ENCODE measurements at regions not wholly inside any gene's neighbourhood (a gene's known extent, or its start where the extent isn't known, plus 50 kb on each side); places are given as distances from the start of the nearest gene placed in this dataset.

GRCh38 chr9:107397076-107398044 lies 92.2 kb downstream of the KLF4 start:
- DNase-seq (no peak), ATAC-seq (ENCODE audit: low read depth) (no peak)
- Mint-ChIP-seq H3K9me3 (no peaks in the 10 kb centered on the region), H3K27ac (no peak overlapping the region), H3K4me1 (no peaks in the 10 kb centered on the region), H3K36me3 (no peaks in the 10 kb centered on the region), H3K27me3 (no peaks in the 10 kb centered on the region), H3K4me3 (no peak overlapping the region)
- POLR2A ChIA-PET = interaction anchor here (0.7 kb wide), 1 partner anchor 317 kb away, joined by 3 read pairs; no protein-coding TSS in a partner anchor

GRCh38 chr9:107394264-107394663 lies 95.3 kb downstream of the KLF4 start:
- H3K27ac Mint-ChIP-seq = no peak overlapping the region
- H3K36me3 Mint-ChIP-seq = no peaks in the 10 kb centered on the region
- DNase-seq = no peak
- peaks cover 8% of the 10 kb centered on the region for H3K27me3 Mint-ChIP-seq
- H3K4me3 Mint-ChIP-seq = no peak overlapping the region
- no peaks in the 10 kb centered on the region for H3K9me3 Mint-ChIP-seq
- POLR2A ChIA-PET = no interaction called here
- ATAC-seq (ENCODE audit: low read depth) = no peak
- no peaks in the 10 kb centered on the region for H3K4me1 Mint-ChIP-seq

- no peak overlapping the region for H3K27ac Mint-ChIP-seq
- peaks cover 8% of the 10 kb centered on the region for H3K27me3 Mint-ChIP-seq
- H3K4me3 Mint-ChIP-seq = no peak overlapping the region
- no peak for DNase-seq
- H3K36me3 Mint-ChIP-seq = no peaks in the 10 kb centered on the region
- POLR2A ChIA-PET = no interaction called here
- no peaks in the 10 kb centered on the region for H3K4me1 Mint-ChIP-seq
- no peaks in the 10 kb centered on the region for H3K9me3 Mint-ChIP-seq
- ATAC-seq (ENCODE audit: low read depth) = no peak
Measured at GRCh38 chr9:107390778-107391177, 98.8 kb downstream of the KLF4 start.

GRCh38 chr9:107390279-107390678 lies 99.3 kb downstream of the KLF4 start:
- H3K4me1 Mint-ChIP-seq = no peaks in the 10 kb centered on the region
- no peak overlapping the region for H3K4me3 Mint-ChIP-seq
- ATAC-seq (ENCODE audit: low read depth) (no peak), DNase-seq (no peak)
- H3K27me3 Mint-ChIP-seq = peaks cover 8% of the 10 kb centered on the region
- no peak overlapping the region for H3K27ac Mint-ChIP-seq
- H3K9me3 Mint-ChIP-seq = no peaks in the 10 kb centered on the region
- POLR2A ChIA-PET = no interaction called here
- no peaks in the 10 kb centered on the region for H3K36me3 Mint-ChIP-seq

GRCh38 chr9:107389617-107390071 lies 99.9 kb downstream of the KLF4 start:
- no peak for ATAC-seq (ENCODE audit: low read depth)
- no peak for DNase-seq
- Mint-ChIP-seq H3K9me3 (no peaks in the 10 kb centered on the region), H3K36me3 (no peaks in the 10 kb centered on the region), H3K27ac (no peak overlapping the region), H3K4me3 (no peak overlapping the region), H3K27me3 (peaks cover 8% of the 10 kb centered on the region), H3K4me1 (no peaks in the 10 kb centered on the region)
- POLR2A ChIA-PET = no interaction called here

- Mint-ChIP-seq H3K27ac (no peak overlapping the region), H3K36me3 (no peaks in the 10 kb centered on the region), H3K9me3 (no peaks in the 10 kb centered on the region), H3K4me1 (no peaks in the 10 kb centered on the region), H3K4me3 (no peak overlapping the region), H3K27me3 (peaks cover 11% of the 10 kb centered on the region)
- ATAC-seq (ENCODE audit: low read depth) (no peak), DNase-seq (no peak)
- POLR2A ChIA-PET = no interaction called here
Measured at GRCh38 chr9:107388890-107389289, 100.7 kb downstream of the KLF4 start.

GRCh38 chr9:107387409-107387808 lies 102.2 kb downstream of the KLF4 start:
- no peaks in the 10 kb centered on the region for H3K9me3 Mint-ChIP-seq
- no peak for ATAC-seq (ENCODE audit: low read depth)
- H3K27me3 Mint-ChIP-seq = peaks cover 11% of the 10 kb centered on the region
- H3K27ac Mint-ChIP-seq = peak overlapping the region; percentile 23
- DNase-seq = no peak
- H3K4me1 Mint-ChIP-seq = no peaks in the 10 kb centered on the region
- H3K36me3 Mint-ChIP-seq = no peaks in the 10 kb centered on the region
- H3K4me3 Mint-ChIP-seq = no peak overlapping the region
- POLR2A ChIA-PET = no interaction called here

- no peak overlapping the region for H3K27ac Mint-ChIP-seq
- peaks cover 8% of the 10 kb centered on the region for H3K27me3 Mint-ChIP-seq
- H3K36me3 Mint-ChIP-seq = no peaks in the 10 kb centered on the region
- no peaks in the 10 kb centered on the region for H3K9me3 Mint-ChIP-seq
- H3K4me3 Mint-ChIP-seq = no peak overlapping the region
- DNase-seq = no peak
- no peaks in the 10 kb centered on the region for H3K4me1 Mint-ChIP-seq
- POLR2A ChIA-PET = no interaction called here
- ATAC-seq (ENCODE audit: low read depth) = no peak
Measured at GRCh38 chr9:107386396-107386795, 103.2 kb downstream of the KLF4 start.
